ENCODE measurements at regions not wholly inside any gene's neighbourhood (a gene's known extent, or its start where the extent isn't known, plus 50 kb on each side); places are given as distances from the start of the nearest gene placed in this dataset.
"Not testable (repeated sequence)": the region's sequence is repeated elsewhere in the genome, so short reads cannot be mapped to it uniquely, and the experiment has no call there.

DNA sequence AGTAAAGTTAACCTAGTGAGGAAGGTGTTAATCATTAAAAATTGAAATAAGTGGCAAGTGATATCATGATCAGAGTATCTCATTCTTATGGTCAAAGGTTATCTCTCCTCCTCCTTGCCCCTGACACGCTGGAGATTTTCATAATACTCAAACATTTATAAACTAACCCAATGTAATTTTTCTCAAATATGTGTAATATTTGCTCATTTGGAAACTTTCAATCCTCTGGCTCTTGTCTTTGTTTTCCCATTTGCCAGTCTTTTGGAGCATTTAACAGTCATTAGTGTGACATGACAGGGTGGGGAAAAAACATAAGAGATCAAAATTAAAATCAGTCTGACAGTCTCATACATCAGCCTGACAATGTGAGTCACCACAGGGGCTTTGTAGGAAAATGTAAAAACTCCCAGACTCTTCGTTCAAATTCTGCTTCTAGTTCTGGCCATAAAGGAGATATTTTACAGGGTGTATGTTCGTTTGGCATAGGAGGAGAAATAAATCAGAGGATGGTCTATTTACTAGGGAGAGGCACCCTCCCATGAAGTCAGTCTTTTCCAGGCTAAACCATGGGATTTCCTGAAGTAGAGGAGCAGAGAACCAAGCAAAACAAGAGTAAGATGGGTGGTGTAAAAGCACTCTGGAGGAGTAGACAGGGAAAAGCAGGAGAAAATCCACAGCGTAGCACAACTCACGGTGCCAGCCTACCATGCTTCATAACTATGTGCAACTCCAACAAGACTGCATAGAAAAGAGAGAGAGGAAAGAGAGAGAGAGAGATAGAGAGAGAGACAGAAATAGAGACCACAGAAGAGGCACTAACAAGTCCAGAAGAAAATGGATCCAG lies 369.2 kb upstream of the PDE3A start:
- POLR2A ChIA-PET = no interaction called here
- Mint-ChIP-seq H3K4me1 (no peaks in the 10 kb centered on the region), H3K27ac (no peak overlapping the region), H3K9me3 (peaks cover 1% of the 10 kb centered on the region), H3K36me3 (ENCODE audit: low read depth) (no peaks in the 10 kb centered on the region), H3K4me3 (no peak overlapping the region), H3K27me3 (no peaks in the 10 kb centered on the region)
- DNase-seq = no peak
- CTCF ChIA-PET = no interaction called here

DNA sequence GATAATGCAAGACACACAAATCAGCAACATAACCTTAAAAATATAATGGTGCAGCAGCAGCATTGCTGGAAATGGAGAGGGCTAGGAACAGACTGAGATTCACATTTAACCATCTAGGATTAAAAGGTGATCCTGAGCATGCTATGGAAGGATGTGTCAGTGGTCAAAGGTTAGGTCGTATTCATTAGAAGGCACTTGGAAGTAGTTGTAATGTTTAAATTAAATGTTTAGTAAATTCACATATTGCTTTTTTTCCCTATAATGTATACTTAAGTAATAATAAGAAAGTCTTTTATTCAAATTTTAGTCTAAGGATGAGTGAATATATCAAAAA lies 368.6 kb upstream of the PDE3A start:
- peaks cover 1% of the 10 kb centered on the region for H3K9me3 Mint-ChIP-seq
- no peak overlapping the region for H3K27ac Mint-ChIP-seq
- no peaks in the 10 kb centered on the region for H3K36me3 Mint-ChIP-seq (ENCODE audit: low read depth)
- POLR2A ChIA-PET = no interaction called here
- CTCF ChIA-PET = no interaction called here
- DNase-seq = no peak
- H3K4me1 Mint-ChIP-seq = no peaks in the 10 kb centered on the region
- no peaks in the 10 kb centered on the region for H3K27me3 Mint-ChIP-seq
- H3K4me3 Mint-ChIP-seq = no peak overlapping the region

DNA sequence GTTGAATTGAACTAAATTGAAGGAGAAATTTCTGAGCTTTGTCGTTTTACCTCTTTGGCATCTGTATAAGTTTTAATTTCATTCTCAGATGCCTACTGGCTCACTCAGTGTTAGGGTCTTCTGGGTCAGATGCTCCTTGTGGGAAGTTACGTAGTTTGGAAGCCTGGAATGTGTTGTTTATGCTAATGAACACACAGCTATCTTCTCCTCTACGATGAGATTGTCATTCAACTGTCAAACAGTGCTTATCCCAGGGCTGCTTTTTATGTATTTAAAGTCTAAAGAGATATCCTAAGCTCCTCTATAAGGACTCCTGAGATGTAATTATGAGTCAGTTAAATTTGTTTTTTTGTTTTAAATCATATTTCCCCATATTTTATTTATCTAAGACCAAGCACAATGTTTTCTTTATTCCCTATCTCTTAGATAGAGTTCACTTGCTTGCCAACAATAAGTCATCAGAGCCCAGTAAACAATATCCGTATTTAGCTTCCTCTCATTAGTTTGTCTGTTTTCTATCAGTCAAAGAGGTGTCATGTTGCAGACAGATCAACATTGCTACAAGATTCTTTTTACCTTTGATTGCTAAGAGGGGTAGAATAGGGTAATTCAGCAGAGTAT lies 368.0 kb upstream of the PDE3A start:
- Mint-ChIP-seq H3K4me3 (no peak overlapping the region), H3K36me3 (ENCODE audit: low read depth) (no peaks in the 10 kb centered on the region), H3K9me3 (peaks cover 1% of the 10 kb centered on the region), H3K27me3 (no peaks in the 10 kb centered on the region), H3K4me1 (no peaks in the 10 kb centered on the region), H3K27ac (no peak overlapping the region)
- ChIA-PET POLR2A (no interaction called here), CTCF (no interaction called here)
- DNase-seq = no peak

DNA sequence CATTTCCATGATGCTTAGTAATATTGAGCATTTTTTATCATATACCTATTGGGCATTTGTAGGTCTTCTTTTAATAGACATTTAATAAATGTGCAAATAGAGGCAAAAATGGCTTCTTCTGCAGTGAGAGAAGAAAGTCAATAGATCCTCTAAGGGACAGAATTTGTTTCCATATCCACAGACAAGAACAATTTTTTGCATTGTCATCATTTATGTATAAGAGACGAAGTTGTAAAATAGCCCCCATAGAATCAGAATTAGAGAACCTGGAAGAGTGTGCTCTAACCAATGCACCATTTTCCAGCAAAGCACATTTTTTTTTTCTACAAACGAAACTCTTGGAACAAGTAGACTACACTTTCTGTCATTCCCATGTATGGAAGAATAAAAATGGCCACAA lies 365.1 kb upstream of the PDE3A start:
- Mint-ChIP-seq H3K27ac (no peak overlapping the region), H3K36me3 (ENCODE audit: low read depth) (no peaks in the 10 kb centered on the region), H3K4me3 (no peak overlapping the region), H3K4me1 (no peaks in the 10 kb centered on the region), H3K27me3 (no peaks in the 10 kb centered on the region), H3K9me3 (peaks cover 1% of the 10 kb centered on the region)
- no peak for DNase-seq
- CTCF ChIA-PET = no interaction called here
- POLR2A ChIA-PET = no interaction called here

DNA sequence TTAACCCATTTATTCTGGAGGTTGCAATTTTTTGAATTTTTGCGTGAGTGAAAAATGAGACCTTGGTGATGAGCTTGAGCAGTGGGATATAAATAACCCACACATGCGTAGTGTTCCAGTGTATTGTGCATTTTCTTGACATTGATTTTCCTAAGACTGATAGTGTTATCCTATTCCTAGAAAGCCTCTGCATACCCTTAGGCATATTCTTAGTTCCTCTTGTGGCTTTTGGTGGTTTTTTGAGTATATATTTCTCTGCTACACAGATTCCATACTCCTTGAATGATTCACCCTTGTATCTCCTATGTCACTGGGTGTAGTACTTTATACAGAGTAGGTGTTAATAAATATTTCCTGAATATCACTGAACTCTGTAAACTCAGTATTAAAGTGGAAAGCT lies 363.4 kb upstream of the PDE3A start:
- CTCF ChIA-PET = no interaction called here
- Mint-ChIP-seq H3K9me3 (peaks cover 6% of the 10 kb centered on the region), H3K36me3 (ENCODE audit: low read depth) (no peaks in the 10 kb centered on the region), H3K27me3 (no peaks in the 10 kb centered on the region), H3K4me1 (no peaks in the 10 kb centered on the region), H3K27ac (no peak overlapping the region), H3K4me3 (no peak overlapping the region)
- POLR2A ChIA-PET = no interaction called here
- DNase-seq = no peak

DNA sequence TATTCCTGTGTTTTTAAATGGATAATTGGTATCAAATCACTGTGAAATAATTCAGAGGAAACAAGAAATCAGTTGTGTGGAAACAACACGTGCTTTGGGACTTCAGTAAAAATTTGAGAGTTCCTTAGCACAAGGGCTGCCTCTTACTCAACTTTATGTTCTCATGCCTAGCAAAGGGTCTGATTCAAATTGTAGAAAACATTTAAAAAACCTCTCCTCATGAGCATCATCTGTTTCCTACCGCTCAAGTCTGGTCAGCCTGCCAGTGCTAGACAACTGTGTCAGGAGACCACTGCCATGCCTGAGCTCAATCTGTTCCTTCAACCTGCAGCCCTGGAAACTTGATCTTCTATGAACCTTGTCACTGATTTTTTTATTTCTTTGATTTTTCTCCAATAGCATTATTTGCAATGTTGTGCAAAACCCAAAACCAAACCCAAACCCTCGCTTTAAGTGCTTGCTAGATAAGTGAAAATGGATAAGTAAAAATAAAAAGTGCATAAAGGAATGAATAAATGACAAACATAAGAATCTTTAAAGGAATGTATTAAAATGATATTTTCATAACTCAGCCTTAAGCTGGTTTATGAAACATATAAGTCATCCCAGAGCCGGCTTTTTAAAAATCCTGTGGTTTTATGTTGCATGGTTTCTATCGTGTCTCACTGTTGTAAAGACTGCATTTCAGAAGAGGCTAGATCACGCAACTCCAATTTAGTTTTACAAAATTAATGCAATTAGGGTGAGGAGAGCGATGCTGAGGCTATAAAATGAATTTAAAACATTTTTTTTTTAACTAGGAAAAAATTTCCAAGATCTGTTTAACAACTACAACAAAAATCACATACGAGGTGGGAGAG lies 361.2 kb upstream of the PDE3A start:
- POLR2A ChIA-PET = no interaction called here
- no peaks in the 10 kb centered on the region for H3K4me1 Mint-ChIP-seq
- CTCF ChIA-PET = no interaction called here
- H3K4me3 Mint-ChIP-seq = no peak overlapping the region
- H3K9me3 Mint-ChIP-seq = peaks cover 7% of the 10 kb centered on the region
- no peak for DNase-seq
- H3K36me3 Mint-ChIP-seq (ENCODE audit: low read depth) = no peaks in the 10 kb centered on the region
- H3K27me3 Mint-ChIP-seq = no peaks in the 10 kb centered on the region
- no peak overlapping the region for H3K27ac Mint-ChIP-seq

DNA sequence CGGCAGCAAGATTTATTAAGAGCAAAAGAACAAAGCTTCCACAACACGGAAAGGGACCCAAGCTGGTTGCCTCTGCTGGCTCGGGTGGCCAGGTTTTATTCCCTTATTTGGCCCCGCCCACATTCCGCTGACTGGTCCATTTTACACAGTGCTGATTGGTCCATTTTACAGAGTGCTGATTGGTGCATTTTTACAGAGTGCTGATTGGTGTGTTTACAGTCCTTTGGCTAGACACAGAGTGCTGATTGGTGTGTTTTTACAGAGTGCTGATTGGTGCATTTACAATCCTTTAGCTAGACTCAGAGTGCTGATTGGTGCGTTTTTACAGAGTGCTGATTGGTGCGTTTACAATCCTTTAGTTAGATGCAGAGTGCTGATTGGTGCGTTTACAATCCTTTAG lies 358.4 kb upstream of the PDE3A start:
- CTCF ChIA-PET, H3K4me3 Mint-ChIP-seq, H3K27ac Mint-ChIP-seq: not testable (repeated sequence)

DNA sequence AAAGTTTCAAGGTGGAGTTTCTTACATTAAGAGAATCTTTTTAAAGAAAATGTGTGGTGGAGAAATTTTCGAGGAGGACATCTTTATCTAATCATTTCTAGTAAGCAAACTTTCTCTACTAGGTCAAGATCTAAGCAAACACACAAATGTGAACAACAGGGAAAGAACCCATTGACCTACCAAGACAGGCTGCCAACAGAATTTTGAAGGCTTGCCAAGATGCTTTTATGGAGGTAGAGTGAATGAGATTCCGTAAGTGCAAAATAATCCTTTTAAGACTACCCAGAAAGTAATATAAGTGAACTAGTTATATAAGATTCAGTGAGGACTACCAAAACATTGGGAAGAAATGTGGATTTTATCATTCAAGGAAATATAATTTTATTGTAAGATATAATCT lies 357.1 kb upstream of the PDE3A start:
- ChIA-PET POLR2A (no interaction called here), CTCF (no interaction called here)
- no peak for DNase-seq
- no peaks in the 10 kb centered on the region for H3K4me1 Mint-ChIP-seq
- no peaks in the 10 kb centered on the region for H3K36me3 Mint-ChIP-seq (ENCODE audit: low read depth)
- no peak overlapping the region for H3K4me3 Mint-ChIP-seq
- no peak overlapping the region for H3K27ac Mint-ChIP-seq
- H3K27me3 Mint-ChIP-seq = no peaks in the 10 kb centered on the region
- H3K9me3 Mint-ChIP-seq = peaks cover 5% of the 10 kb centered on the region

More for the DNA sequence above, 358.4 kb upstream of the PDE3A start:
- H3K9me3 Mint-ChIP-seq; H3K27me3 Mint-ChIP-seq; POLR2A ChIA-PET; DNase-seq; H3K4me1 Mint-ChIP-seq; H3K36me3 Mint-ChIP-seq (ENCODE audit: low read depth): not testable (repeated sequence)

DNA sequence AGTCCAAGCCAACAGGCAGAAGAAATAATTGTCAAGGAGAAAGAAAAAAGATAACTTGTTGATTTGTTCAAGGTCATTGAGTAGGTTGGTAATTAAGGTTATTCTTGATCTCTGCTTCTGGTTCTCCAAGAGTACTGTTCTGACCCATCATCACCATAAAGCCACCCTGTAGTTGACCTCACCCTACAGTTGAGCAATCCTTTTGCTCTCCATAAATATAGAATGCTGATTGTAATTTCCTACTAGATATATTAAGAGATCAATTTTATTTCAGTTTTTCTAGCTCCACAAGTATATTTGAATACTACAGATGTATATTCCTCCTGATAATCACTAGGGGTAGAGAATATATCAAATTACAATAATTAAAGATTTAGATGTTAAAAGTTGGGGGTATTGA lies 350.5 kb upstream of the PDE3A start:
- no peak overlapping the region for H3K27ac Mint-ChIP-seq

DNA sequence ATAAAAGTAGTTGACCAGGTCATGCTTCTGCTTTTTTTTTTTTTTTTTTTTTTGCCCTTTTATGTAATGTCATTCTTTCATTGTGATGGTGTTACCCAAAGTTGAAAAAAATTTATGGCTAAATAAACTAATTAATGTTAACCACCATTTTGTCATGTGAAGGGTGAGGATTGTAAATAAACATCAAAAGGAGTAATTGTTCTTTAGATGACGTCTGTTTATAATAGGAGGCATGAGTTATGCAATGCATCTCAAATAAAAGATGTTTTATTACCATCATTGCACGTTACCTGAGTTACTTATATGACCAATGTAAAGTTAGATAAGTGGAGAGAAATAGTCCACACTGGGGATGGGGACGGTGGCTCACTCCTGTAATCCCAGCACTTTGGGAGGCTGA lies 349.9 kb upstream of the PDE3A start:
- H3K4me3 Mint-ChIP-seq = no peak overlapping the region
- H3K36me3 Mint-ChIP-seq (ENCODE audit: low read depth) = no peaks in the 10 kb centered on the region
- ChIA-PET POLR2A (no interaction called here), CTCF (no interaction called here)
- no peaks in the 10 kb centered on the region for H3K27me3 Mint-ChIP-seq
- H3K27ac Mint-ChIP-seq = no peak overlapping the region
- H3K4me1 Mint-ChIP-seq = no peaks in the 10 kb centered on the region
- no peak for DNase-seq
- no peaks in the 10 kb centered on the region for H3K9me3 Mint-ChIP-seq

More for the DNA sequence above, 350.5 kb upstream of the PDE3A start:
- POLR2A ChIA-PET = no interaction called here
- DNase-seq = no peak
- Mint-ChIP-seq H3K36me3 (ENCODE audit: low read depth) (no peaks in the 10 kb centered on the region), H3K9me3 (no peaks in the 10 kb centered on the region), H3K27me3 (no peaks in the 10 kb centered on the region), H3K4me3 (no peak overlapping the region), H3K4me1 (no peaks in the 10 kb centered on the region)
- CTCF ChIA-PET = no interaction called here

DNA sequence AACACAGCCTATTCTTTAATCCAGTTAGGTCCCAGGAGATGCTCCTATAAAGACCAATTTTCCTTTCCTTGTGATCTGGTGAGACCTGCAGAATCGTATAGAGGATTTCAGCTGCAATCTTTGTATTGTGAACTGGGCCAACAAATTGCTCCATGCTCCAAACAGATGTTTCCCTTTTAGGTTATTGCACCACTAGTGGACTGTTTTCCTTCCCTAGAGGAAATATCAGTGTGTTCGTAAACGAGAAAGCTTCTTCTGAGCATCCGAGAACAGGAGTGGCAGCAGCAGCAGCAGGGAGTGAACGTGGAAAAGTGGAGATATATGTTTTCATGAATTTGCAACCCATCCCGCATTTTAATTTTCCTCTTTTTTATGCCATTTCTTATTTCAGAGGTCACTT lies 344.1 kb upstream of the PDE3A start:
- ChIA-PET CTCF (no interaction called here), POLR2A (no interaction called here)
- H3K27me3 Mint-ChIP-seq = no peaks in the 10 kb centered on the region
- H3K27ac Mint-ChIP-seq = no peak overlapping the region
- no peaks in the 10 kb centered on the region for H3K36me3 Mint-ChIP-seq (ENCODE audit: low read depth)
- DNase-seq = no peak
- no peak overlapping the region for H3K4me3 Mint-ChIP-seq
- no peaks in the 10 kb centered on the region for H3K9me3 Mint-ChIP-seq
- no peaks in the 10 kb centered on the region for H3K4me1 Mint-ChIP-seq

DNA sequence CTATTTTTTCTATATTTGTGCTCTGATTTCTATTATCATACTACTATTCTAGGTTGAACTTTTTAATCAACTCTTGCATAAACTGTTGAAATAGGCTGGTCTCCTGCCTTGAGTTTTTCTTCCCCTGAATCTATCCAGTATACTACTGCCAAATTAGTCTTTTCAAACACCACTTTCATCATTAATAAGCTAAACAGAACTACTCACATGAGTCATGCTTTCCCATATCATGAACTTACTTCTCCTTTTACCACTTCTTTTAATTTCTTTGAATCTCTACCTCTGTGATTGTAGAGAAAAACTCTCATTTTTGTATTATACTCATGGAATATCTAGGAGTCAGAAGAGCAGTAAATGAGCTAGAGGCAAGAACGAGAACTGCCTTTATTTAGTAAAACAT lies 340.3 kb upstream of the PDE3A start:
- Mint-ChIP-seq H3K27me3 (no peaks in the 10 kb centered on the region), H3K36me3 (ENCODE audit: low read depth) (no peaks in the 10 kb centered on the region), H3K4me1 (no peaks in the 10 kb centered on the region), H3K9me3 (no peaks in the 10 kb centered on the region), H3K4me3 (no peak overlapping the region), H3K27ac (no peak overlapping the region)
- POLR2A ChIA-PET = no interaction called here
- CTCF ChIA-PET = no interaction called here
- no peak for DNase-seq

DNA sequence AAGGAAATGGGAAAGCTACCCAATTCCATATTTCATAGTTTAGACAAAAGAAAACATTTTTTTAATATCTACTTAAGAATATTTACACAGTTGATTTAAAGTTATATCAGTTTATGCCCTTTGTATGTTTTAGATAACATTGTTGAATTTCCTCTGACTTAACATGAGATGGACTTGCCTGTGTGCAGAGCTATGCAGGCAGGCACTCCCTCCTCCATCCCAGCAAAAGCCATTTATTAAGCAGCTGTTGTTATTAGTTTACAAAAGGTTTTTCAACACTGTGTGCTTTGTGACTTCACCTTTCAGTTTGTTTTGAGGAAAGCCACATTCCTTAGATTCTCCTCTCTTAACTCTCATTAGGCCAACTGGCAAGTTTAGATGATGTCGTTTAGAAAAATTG lies 337.5 kb upstream of the PDE3A start:
- DNase-seq = no peak
- POLR2A ChIA-PET = no interaction called here
- CTCF ChIA-PET = no interaction called here
- Mint-ChIP-seq H3K4me1 (no peaks in the 10 kb centered on the region), H3K36me3 (ENCODE audit: low read depth) (no peaks in the 10 kb centered on the region), H3K9me3 (no peaks in the 10 kb centered on the region), H3K27me3 (no peaks in the 10 kb centered on the region), H3K27ac (no peak overlapping the region), H3K4me3 (no peak overlapping the region)

DNA sequence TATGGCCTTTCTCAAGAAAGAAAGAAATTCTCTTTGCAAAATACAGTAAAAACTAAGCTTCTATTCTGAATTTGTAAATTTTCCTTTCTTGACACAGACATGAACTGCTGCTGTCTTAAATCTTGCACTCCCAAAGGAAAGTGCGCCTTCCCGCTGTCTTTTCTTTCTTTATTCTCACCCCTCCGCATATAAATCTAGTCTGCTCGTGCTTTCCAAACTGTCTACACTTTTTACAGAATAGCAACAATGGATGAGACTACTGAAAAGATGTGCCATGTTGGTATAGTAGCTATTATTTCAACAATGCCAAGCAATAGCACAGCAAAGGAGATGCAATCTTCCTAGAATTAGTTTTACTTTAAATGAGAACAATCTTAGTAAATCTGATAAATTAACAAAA lies 328.8 kb upstream of the PDE3A start:
- POLR2A ChIA-PET = no interaction called here
- no peak for DNase-seq
- Mint-ChIP-seq H3K4me3 (no peak overlapping the region), H3K36me3 (ENCODE audit: low read depth) (no peaks in the 10 kb centered on the region), H3K4me1 (no peaks in the 10 kb centered on the region), H3K9me3 (no peaks in the 10 kb centered on the region), H3K27me3 (no peaks in the 10 kb centered on the region), H3K27ac (no peak overlapping the region)
- CTCF ChIA-PET = no interaction called here
